Right ventricle myocardium inferior (tissue), 1 donor: ENCODE measurements at regions not wholly inside any gene's neighbourhood (a gene's known extent, or its start where the extent isn't known, plus 50 kb on each side); places are given as distances from the start of the nearest gene placed in this dataset.
"Not testable (repeated sequence)": the region's sequence is repeated elsewhere in the genome, so short reads cannot be mapped to it uniquely, and the experiment has no call there.

Experiments
- ATAC-seq: fragments of 200-7000 bp; cut with Tn5 transposase; one replicate; pipeline ENCODE4 v1.9.1; 2020; ENCODE audit warnings: mild to moderate bottlenecking, moderate library complexity
- DNase-seq: peaks from one replicate; pipeline ENCODE4 v3.0.0; 2021; ENCODE audit errors: missing footprints
- intact Hi-C: fragments of 100-400 bp; cut with DNase I; formaldehyde crosslinking; loops from one replicate; pipeline ENCODE4 v1.11.0; 2022
- donor health status: DM: no; HTN: yes; CAD: no; lungs with severe emphysema.

- DNase-seq, result no peak
- intact Hi-C loops, result loop anchor here (5.0 kb wide), 1 partner anchor 36 kb away; no protein-coding TSS in a partner anchor
- no peak for ATAC-seq
These were observed 112.1 kb downstream of the TLR5 start for GRCh38 chr1:223030871-223031400.

DNA sequence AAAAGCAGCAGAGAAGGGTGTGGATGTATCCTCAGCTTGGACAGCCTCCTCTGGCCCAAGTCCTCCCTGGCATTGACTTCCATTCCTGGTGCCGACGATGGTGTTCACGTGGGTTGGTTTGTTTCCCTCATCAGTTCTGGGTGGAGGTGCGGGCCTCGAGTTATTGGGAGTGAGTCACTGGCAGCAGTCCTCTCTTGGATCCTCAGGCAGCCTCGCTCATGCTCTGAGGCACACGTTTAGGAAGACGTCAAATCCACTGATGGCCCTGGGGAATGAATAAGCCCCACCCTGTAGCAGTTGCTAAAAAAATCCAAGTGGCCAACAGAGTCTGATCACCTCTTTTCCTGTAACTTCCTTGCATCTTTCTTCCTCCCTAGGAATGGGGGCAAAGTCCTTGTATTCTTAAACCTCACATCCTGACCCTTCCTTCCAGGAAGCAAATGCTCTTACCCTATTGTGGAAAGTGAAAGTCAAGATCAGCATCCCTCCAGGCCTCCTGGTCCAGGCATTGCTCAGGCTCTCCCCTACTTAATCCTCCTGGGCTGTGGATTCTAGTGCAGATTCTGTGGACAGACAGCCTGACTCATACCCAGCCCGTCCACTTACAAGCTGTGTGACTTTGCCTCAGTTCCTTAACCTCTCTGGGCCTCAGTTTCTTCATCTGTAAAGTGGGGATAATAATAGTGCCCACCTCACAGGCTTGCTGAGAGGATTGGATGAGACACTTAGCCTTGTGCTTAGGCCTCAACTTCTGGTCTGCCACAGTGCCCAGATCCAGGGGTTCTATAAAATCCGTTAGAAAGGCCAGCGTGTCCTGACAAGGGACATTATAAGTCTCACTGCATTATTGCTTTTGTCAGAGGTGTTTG lies 111.1 kb downstream of the TLR5 start:
- ATAC-seq, result peak; percentile 93
- no peak for DNase-seq
- intact Hi-C loops, result loop anchor here (5.0 kb wide), 1 partner anchor 35 kb away; no protein-coding TSS in a partner anchor

DNA sequence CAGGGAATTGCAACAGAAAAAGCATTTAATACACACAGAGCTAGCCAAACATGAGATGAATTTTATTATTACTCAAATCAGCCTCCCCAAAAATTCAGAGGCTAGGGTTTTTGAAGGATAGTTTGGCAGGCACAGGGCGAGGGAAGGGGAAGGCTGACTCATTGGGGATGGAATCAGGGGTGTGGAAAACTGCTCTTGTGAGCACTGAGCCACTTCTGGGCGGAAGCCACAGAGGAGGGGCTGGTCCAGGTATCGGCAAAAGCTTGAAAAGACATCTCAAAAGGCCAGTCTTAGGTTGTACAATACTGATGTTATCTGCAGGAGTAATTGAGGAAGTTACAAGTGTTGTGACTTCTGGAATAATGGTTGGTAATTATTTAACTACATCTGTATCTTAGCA lies 109.4 kb downstream of the TLR5 start:
- intact Hi-C loops, result loop anchor here (5.0 kb wide), 1 partner anchor 34 kb away; no protein-coding TSS in a partner anchor
- ATAC-seq (no peak), DNase-seq (no peak)

DNA sequence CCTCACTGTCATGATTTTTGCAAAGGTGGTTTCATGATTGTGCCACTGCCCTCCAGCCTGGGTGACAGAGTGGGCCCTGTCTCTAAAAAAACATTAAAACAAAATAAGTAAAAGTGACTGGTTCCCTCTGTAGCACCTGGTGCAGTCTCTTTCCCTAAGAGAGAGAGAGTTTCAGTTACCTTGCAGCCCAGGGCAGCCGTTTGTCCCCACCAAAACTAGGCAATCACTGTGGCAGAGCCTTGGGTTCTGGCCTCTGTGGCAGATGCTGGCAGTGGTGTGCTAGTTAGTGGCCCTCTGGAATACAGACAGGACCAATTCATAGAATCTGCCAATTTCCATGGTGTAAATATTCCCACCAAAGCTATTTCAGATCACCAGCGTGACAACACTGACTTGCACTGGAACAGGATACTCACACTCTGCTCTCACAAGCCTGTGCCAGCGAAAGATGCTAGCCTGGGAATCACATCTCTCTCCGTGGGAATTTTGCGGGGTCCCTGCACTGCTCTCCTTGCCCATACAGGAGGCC lies 108.7 kb downstream of the TLR5 start:
- no peak for ATAC-seq
- intact Hi-C loops, result loop anchor here (5.0 kb wide), 1 partner anchor 33 kb away; no protein-coding TSS in a partner anchor
- no peak for DNase-seq

- no peak for ATAC-seq
- no peak for DNase-seq
- intact Hi-C loops, result no loop called here
These were observed 107.1 kb downstream of the TLR5 start for GRCh38 chr1:223035724-223036478.

GRCh38 chr1:223036479-223036845 lies 106.6 kb downstream of the TLR5 start:
- DNase-seq, result no peak
- no peak for ATAC-seq
- intact Hi-C loops, result no loop called here

- DNase-seq (no peak), ATAC-seq (no peak)
- intact Hi-C loops, result no loop called here
These were observed 105.2 kb downstream of the TLR5 start for GRCh38 chr1:223037845-223038244.

- intact Hi-C loops, result no loop called here
- DNase-seq (no peak), ATAC-seq (no peak)
These were observed 104.6 kb downstream of the TLR5 start for GRCh38 chr1:223038288-223039006.

DNA sequence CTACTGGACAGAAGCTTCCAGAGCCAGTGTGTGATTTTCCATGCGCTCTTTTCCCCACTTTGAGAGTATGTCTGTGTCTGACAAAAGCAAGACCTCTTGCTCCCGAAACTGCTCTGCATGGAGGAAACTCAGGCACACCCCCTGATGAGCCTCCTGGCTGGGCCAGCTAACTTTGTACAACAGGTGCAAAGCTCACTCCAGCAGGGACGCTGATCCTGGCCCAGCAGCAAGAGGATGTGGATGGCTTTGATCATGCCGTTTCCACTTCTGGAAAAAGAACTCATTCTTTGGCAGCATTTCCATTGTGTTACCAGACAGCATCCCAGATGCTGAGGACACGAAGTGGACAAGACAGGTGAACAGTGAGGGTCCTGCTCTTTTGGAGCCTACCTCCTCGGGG lies 103.1 kb downstream of the TLR5 start:
- DNase-seq (no peak), ATAC-seq (no peak)
- intact Hi-C loops, result no loop called here

DNA sequence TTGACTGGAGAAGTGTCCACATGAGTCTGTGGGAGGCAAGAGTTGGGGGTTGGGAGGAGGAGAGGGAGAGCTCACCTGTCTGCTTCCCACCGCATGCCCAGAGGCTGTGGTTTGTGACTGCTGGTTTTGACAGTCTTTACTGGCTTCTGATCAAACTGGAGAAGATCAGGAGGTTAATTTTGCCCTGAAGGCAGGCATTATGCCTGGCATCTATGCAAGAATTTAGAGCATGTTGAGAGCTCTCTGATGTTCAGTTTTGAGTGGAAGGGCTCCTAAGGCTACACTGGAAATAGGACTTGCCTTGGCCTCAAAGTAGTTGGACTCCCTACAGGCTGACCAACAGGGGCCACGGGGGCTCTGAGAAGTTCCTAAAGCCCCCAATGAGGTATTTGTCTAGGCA lies 101.6 kb downstream of the TLR5 start:
- intact Hi-C loops, result no loop called here

DNA sequence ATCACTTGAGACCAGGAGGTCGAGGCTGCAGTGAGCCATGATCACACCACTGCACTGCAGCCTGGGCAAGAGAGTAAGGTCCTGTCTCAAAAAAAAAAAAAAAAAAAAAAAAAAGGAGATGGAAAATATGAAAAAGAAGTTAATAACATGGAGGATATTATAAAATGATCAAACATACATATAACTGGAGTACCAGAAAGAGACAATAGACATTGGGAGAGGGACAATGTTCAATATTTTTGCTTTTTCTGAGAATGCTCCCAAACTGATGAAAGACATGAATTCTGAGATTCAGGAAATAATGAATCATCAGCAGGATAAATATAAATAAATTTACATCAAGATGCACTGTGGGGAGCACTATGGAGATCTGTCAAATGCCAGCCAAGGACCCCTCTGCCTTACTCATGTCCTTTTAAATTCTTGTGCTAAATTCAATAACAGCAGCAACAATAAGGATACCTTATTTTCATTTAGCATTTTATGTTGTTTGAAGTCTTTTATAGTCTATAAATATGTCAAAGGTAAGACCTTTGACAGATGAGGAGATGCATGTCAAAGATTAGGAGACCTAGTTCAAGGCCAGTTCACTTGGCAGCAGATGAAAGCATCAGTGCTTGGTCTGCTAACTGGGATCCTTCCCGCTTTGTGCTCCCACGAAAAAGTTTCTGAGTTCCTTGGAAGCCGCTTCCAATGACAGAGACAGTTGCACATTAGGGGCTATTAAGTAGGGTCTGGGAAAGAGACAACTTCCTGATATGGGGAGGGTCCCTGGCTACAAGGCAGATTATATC lies 97.7 kb downstream of the TLR5 start:
- ATAC-seq (no peak), DNase-seq (no peak)
- intact Hi-C loops, result no loop called here

More for the DNA sequence above, 101.6 kb downstream of the TLR5 start:
- DNase-seq (no peak), ATAC-seq (peak; percentile 82)

DNA sequence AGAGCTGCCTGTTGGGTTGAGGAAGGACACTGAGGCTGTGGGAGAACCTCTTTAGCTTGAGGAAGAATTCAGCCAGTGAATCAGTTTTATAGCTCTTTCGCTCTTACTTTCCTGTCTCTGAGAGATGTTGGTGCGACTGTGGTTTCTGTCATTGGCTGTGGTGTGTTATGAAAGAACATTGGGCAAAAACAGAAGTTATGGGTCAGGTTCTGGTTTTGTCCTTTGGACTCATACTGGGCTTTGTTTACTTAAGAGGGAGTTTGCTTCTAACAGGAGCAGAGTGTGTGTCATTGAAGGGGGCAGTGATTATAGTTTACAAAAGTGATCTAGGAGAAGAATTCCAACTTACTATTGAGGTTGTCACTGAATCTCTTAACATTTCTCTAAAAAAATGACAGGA lies 97.0 kb downstream of the TLR5 start:
- ATAC-seq (no peak), DNase-seq (no peak)
- intact Hi-C loops, result no loop called here

DNA sequence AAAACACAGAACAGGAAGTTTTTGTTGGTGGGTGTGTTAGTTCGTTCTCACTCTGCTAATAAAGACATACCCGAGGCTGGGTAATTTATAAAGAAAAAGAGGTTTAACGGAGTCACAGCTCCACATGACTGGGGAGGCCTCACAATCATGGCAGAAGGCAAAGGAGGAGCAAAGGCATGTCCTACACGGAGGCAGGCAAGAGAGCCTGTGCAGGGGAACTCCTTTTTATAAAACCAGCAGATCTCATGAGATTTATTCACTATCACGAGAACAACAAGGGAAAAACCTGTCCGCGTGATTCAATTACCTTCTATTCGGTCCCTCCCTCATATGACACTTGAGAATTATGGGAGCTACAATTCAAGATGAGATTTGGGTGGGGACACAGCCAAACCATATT lies 96.6 kb downstream of the TLR5 start:
- ATAC-seq, DNase-seq, intact Hi-C loops: not testable (repeated sequence)

GRCh38 chr1:223048026-223048425 lies 95.0 kb downstream of the TLR5 start:
- ATAC-seq (no peak), DNase-seq (no peak)
- intact Hi-C loops, result no loop called here

DNA sequence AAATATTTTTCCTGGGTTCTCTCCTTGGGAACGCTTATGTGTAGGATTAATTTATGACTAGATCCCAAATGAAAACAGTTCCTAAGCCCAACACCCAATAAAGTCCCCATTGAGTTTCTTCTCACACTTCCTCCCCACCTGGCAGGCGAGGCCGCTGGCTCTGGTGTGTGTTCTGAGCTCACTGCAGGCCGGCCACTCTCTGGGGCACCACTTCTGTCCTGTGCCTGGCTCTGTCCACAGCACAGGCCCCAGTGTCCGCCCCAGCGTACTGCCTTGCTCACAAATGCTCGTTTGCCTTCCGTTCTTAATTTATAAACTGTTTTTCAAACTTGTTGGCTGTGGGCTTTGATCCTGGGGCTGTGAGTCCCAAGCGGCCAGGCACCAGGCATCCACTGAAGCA lies 90.6 kb downstream of the TLR5 start:
- ATAC-seq, result no peak
- intact Hi-C loops, result no loop called here
- no peak for DNase-seq

- ATAC-seq, result no peak
- intact Hi-C loops, result no loop called here
- DNase-seq, result no peak
These were observed 90.1 kb downstream of the TLR5 start for GRCh38 chr1:223052931-223053330.

DNA sequence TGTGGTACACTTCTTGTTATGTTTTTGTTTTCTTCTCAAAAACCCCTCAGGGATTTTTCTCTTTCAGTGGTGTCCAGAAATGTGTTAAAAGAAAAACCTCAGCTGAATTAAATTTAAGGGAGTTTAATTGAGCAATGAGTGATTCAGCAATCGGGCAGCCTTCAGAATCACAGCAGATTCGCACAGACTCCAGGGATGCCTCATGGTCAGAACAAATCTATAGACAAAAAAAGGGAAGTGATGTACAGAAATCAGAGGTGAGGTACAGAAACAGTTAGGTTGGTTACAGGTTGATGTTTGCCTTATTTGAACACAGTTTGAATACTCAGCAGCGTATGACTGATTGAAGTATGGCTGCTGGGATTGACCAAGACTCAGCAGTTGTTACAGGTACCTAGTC lies 86.2 kb downstream of the TLR5 start:
- intact Hi-C loops, result no loop called here
- no peak for DNase-seq
- ATAC-seq, result no peak

GRCh38 chr1:223057569-223058093 lies 85.4 kb downstream of the TLR5 start:
- intact Hi-C loops, result no loop called here
- DNase-seq (no peak), ATAC-seq (no peak)
